ENCODE measurements at regions not wholly inside any gene's neighbourhood (a gene's known extent, or its start where the extent isn't known, plus 50 kb on each side); places are given as distances from the start of the nearest gene placed in this dataset.

DNA sequence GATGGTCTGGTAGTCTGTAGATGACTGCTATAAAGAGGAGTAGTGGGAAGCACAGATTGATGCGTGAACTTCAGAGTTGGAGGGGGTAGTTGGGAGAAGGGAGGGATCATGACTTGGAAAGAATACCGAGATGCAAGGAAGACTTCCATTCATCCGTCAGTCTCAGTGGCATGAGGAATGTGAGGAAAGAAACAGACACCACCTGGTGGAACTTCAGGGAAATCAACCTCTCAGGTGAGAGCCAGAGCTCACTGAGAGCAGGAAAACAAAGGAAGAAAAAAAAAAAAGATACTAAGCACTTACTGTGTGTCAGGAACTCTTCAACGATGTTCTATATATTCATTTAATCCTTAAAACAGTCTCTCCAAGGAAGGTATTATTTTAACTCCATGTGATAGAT lies 172.4 kb downstream of the OXSM start:
- Histone ChIP-seq H3K4me3 (ENCODE audit: low read depth in 2 of 2, low read length in 1 of 2) (no peak overlapping the region), H3K27ac (ENCODE audit: low read depth in 2 of 2, low read length in 1 of 2) (no peak overlapping the region), H3K79me2 (ENCODE audit: insufficient read depth) (no peaks in the 10 kb centered on the region), H3K9me3 (no peaks in the 10 kb centered on the region; the same call in 1 of the 2 replicates), H4K20me1 (ENCODE audit: insufficient read depth) (no peaks in the 10 kb centered on the region), H3K9me2 (no peaks in the 10 kb centered on the region), H3K36me3 (replicated peaks in 1 of 2; ENCODE audit: control insufficient read depth in 1 of 2, insufficient read depth in 2 of 2, low read length in 1 of 2) (no peaks in the 10 kb centered on the region), H3K9ac (no peak overlapping the region), H3K4me1 (ENCODE audit: control insufficient read depth in 1 of 2, insufficient read depth in 2 of 2, low read depth in 1 of 2, low read length in 1 of 2) (no peaks in the 10 kb centered on the region; a peak in 1 of 4 replicates), H3K27me3 (ENCODE audit: insufficient read depth) (no peaks in the 10 kb centered on the region), H3F3A (replicated peaks; ENCODE audit: insufficient read depth) (no peaks in the 10 kb centered on the region), H2AFZ (ENCODE audit: low read depth) (no peak overlapping the region), H3K4me2 (no peak overlapping the region)
- CTCF ChIA-PET = no interaction called here
- no peak for TF ChIP-seq CTCF (IDR thresholded peaks at IDR 0.05)
- TF ChIP-seq, protein P1, sequence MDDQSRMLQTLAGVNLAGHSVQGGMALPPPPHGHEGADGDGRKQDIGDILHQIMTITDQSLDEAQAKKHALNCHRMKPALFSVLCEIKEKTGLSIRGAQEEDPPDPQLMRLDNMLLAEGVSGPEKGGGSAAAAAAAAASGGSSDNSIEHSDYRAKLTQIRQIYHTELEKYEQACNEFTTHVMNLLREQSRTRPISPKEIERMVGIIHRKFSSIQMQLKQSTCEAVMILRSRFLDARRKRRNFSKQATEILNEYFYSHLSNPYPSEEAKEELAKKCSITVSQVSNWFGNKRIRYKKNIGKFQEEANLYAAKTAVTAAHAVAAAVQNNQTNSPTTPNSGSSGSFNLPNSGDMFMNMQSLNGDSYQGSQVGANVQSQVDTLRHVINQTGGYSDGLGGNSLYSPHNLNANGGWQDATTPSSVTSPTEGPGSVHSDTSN (IDR thresholded peaks at IDR 0.05) = no peak
- TF ChIP-seq MAX (IDR thresholded peaks at IDR 0.05; ENCODE audit: low read depth) = no peak
- no peak for TF ChIP-seq NRF1 (IDR thresholded peaks at IDR 0.05; ENCODE audit: low read depth, low read length)
- TF ChIP-seq, protein P2, sequence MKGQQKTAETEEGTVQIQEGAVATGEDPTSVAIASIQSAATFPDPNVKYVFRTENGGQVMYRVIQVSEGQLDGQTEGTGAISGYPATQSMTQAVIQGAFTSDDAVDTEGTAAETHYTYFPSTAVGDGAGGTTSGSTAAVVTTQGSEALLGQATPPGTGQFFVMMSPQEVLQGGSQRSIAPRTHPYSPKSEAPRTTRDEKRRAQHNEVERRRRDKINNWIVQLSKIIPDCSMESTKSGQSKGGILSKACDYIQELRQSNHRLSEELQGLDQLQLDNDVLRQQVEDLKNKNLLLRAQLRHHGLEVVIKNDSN (IDR thresholded peaks at IDR 0.05; ENCODE audit: borderline replicate concordance, low read depth) = no peak
- no peak for TF ChIP-seq GABPA (IDR thresholded peaks at IDR 0.05; ENCODE audit: low read depth)
- no peak for TF ChIP-seq YY1 (IDR thresholded peaks at IDR 0.05; ENCODE audit: low read depth)
- TF ChIP-seq EP300 (IDR thresholded peaks at IDR 0.05; ENCODE audit: borderline replicate concordance in 1 of 2, low read depth in 1 of 2, low read length in 1 of 2) = no peak
- TF ChIP-seq SIN3A (IDR thresholded peaks at IDR 0.05; ENCODE audit: borderline replicate concordance, low read depth, low read length) = no peak
- no peak for TF ChIP-seq MXI1 (IDR thresholded peaks at IDR 0.05; ENCODE audit: low read depth, low read length)
- POLR2A ChIA-PET = no interaction called here
- 37% methylated on average over 4 of the region's 4 CpGs for WGBS (ENCODE audit: low lambda C conversion rate)
- DNase-seq = no peak

- Histone ChIP-seq H3K36me3 (replicated peaks in 1 of 2; ENCODE audit: control insufficient read depth in 1 of 2, insufficient read depth in 2 of 2, low read length in 1 of 2) (no peaks in the 10 kb centered on the region), H3K27ac (ENCODE audit: low read depth in 2 of 2, low read length in 1 of 2) (no peak overlapping the region), H3K4me3 (ENCODE audit: low read depth in 2 of 2, low read length in 1 of 2) (no peak overlapping the region), H3K9me3 (no peaks in the 10 kb centered on the region), H3F3A (replicated peaks; ENCODE audit: insufficient read depth) (no peaks in the 10 kb centered on the region), H3K9me2 (no peaks in the 10 kb centered on the region), H3K27me3 (ENCODE audit: insufficient read depth) (no peaks in the 10 kb centered on the region), H3K79me2 (ENCODE audit: insufficient read depth) (no peaks in the 10 kb centered on the region), H3K4me2 (no peak overlapping the region), H3K9ac (no peak overlapping the region), H4K20me1 (ENCODE audit: insufficient read depth) (no peaks in the 10 kb centered on the region), H2AFZ (ENCODE audit: low read depth) (no peak overlapping the region), H3K4me1 (ENCODE audit: control insufficient read depth in 1 of 2, insufficient read depth in 2 of 2, low read depth in 1 of 2, low read length in 1 of 2) (no peaks in the 10 kb centered on the region; a peak in 1 of 4 replicates)
- DNase-seq = no peak
- WGBS (ENCODE audit: low lambda C conversion rate) = 9% methylated on average over 2 of the region's 2 CpGs
- ChIA-PET POLR2A (no interaction called here), CTCF (no interaction called here)
- no peak for TF ChIP-seq EZH2phosphoT487 (IDR thresholded peaks at IDR 0.05; ENCODE audit: borderline replicate concordance, low read depth)
- TF ChIP-seq FOSL2 (IDR thresholded peaks at IDR 0.05; ENCODE audit: borderline replicate concordance, low read depth) = no peak
- no peak for TF ChIP-seq FOXM1 (IDR thresholded peaks at IDR 0.05; ENCODE audit: low read depth)
- TF ChIP-seq MXI1 (IDR thresholded peaks at IDR 0.05; ENCODE audit: low read depth, low read length) = no peak
- TF ChIP-seq CTCF (IDR thresholded peaks at IDR 0.05) = no peak
- TF ChIP-seq JUND (IDR thresholded peaks at IDR 0.05) = no peak
- no peak for TF ChIP-seq GABPA (IDR thresholded peaks at IDR 0.05; ENCODE audit: low read depth)
- no peak for TF ChIP-seq MAX (IDR thresholded peaks at IDR 0.05; ENCODE audit: low read depth)
- no peak for TF ChIP-seq TAF1 (IDR thresholded peaks at IDR 0.05; ENCODE audit: borderline replicate concordance, low read depth, low read length)
- no peak for TF ChIP-seq TCF12 (IDR thresholded peaks at IDR 0.05)
- TF ChIP-seq EP300 (IDR thresholded peaks at IDR 0.05; ENCODE audit: borderline replicate concordance in 1 of 2, low read depth in 1 of 2, low read length in 1 of 2) = no peak
- no peak for TF ChIP-seq SMC3 (IDR thresholded peaks at IDR 0.05; ENCODE audit: low read depth, low read length)
Observed at GRCh38 chr3:25964141-25964540, 174.3 kb downstream of the OXSM start.

All from SK-N-SH (cell line).